Bronchial epithelial cell (primary cell): ENCODE measurements at regions not wholly inside any gene's neighbourhood (a gene's known extent, or its start where the extent isn't known, plus 50 kb on each side); places are given as distances from the start of the nearest gene placed in this dataset.

Experiments
- DNase-seq: peaks from one replicate; pipeline ENCODE4 v3.0.0-alpha.2; 2010; ENCODE audit warnings: low read depth
- FAIRE-seq: peaks from 2 replicates; lab custom pipeline; 2011; peaks lifted over from hg19 to GRCh38; lab: Jason Lieb, UNC
- H3K27me3 ChIP-seq: 2 replicates; pipeline ENCODE4 v1.5.1; 2011; ENCODE audit warnings: low read length; ENCODE audit not compliant: control insufficient read depth, insufficient read depth
- H3K36me3 ChIP-seq: 2 replicates; pipeline ENCODE4 v1.5.1; 2011; ENCODE audit warnings: low read length; ENCODE audit not compliant: control insufficient read depth, insufficient read depth
- H3K4me3 ChIP-seq: 2 replicates; pipeline ENCODE4 v1.5.1; 2011; ENCODE audit warnings: mild to moderate bottlenecking, low read depth, low read length, control low read depth
- CTCF ChIP-seq: IDR thresholded peaks from 2 replicates; pipeline ENCODE4 v1.5.1; 2011; ENCODE audit warnings: mild to moderate bottlenecking, moderate library complexity, low read length, control low read depth, inconsistent platforms; ENCODE audit not compliant: insufficient read depth, severe bottlenecking

GRCh38 chr6:126285871-126286365 is 54.0 kb upstream of the CENPW start:
- Histone ChIP-seq H3K4me3 (no peak overlapping the region), H3K27me3 (no peaks in the 10 kb centered on the region), H3K36me3 (no peaks in the 10 kb centered on the region)
- no peak for DNase-seq
- TF ChIP-seq CTCF, result no peak
- FAIRE-seq, result no peak
